ENCODE measurements at regions not wholly inside any gene's neighbourhood (a gene's known extent, or its start where the extent isn't known, plus 50 kb on each side); places are given as distances from the start of the nearest gene placed in this dataset.
"Not testable (repeated sequence)": the region's sequence is repeated elsewhere in the genome, so short reads cannot be mapped to it uniquely, and the experiment has no call there.

- DNase-seq: no peak
Observed at GRCh38 chr1:199574950-199575349, 452.6 kb upstream of the NR5A2 start.

- no peak for DNase-seq
Observed at GRCh38 chr1:199580300-199580699, 447.2 kb upstream of the NR5A2 start.

- DNase-seq: no peak
Observed at GRCh38 chr1:199585392-199585791, 442.1 kb upstream of the NR5A2 start.

GRCh38 chr1:199590708-199591107 is 436.8 kb upstream of the NR5A2 start:
- no peak for DNase-seq

GRCh38 chr1:199591468-199591867 is 436.0 kb upstream of the NR5A2 start:
- no peak for DNase-seq

GRCh38 chr1:199593475-199593874 is 434.0 kb upstream of the NR5A2 start:
- no peak for DNase-seq

- DNase-seq: not testable (repeated sequence)
Observed at GRCh38 chr1:199596448-199596847, 431.1 kb upstream of the NR5A2 start.

GRCh38 chr1:199597152-199597551 is 430.4 kb upstream of the NR5A2 start:
- no peak for DNase-seq

GRCh38 chr1:199608414-199608813 is 419.1 kb upstream of the NR5A2 start:
- no peak for DNase-seq

GRCh38 chr1:199612976-199613774 is 414.3 kb upstream of the NR5A2 start:
- no peak for DNase-seq

GRCh38 chr1:199616947-199617346 is 410.6 kb upstream of the NR5A2 start:
- no peak for DNase-seq

- DNase-seq: no peak
Observed at GRCh38 chr1:199619223-199619622, 408.3 kb upstream of the NR5A2 start.

- not testable (repeated sequence) for DNase-seq
Observed at GRCh38 chr1:199626228-199626627, 401.3 kb upstream of the NR5A2 start.

GRCh38 chr1:199629624-199630023 is 397.9 kb upstream of the NR5A2 start:
- no peak for DNase-seq

- no peak for DNase-seq
Observed at GRCh38 chr1:199639453-199639852, 388.1 kb upstream of the NR5A2 start.

- no peak for DNase-seq
Observed at GRCh38 chr1:199641531-199641930, 386.0 kb upstream of the NR5A2 start.

GRCh38 chr1:199644912-199645311 is 382.6 kb upstream of the NR5A2 start:
- DNase-seq: no peak

- no peak for DNase-seq
Observed at GRCh38 chr1:199646761-199647160, 380.7 kb upstream of the NR5A2 start.

GRCh38 chr1:199657449-199657848 is 370.1 kb upstream of the NR5A2 start:
- no peak for DNase-seq

- no peak for DNase-seq
Observed at GRCh38 chr1:199660071-199660470, 367.4 kb upstream of the NR5A2 start.

- DNase-seq: no peak
Observed at GRCh38 chr1:199665371-199665770, 362.1 kb upstream of the NR5A2 start.

GRCh38 chr1:199667089-199667488 is 360.4 kb upstream of the NR5A2 start:
- DNase-seq: no peak

- DNase-seq: no peak
Observed at GRCh38 chr1:199669916-199670315, 357.6 kb upstream of the NR5A2 start.

GRCh38 chr1:199671684-199672083 is 355.8 kb upstream of the NR5A2 start:
- DNase-seq: no peak

- DNase-seq: no peak
Observed at GRCh38 chr1:199675937-199676336, 351.6 kb upstream of the NR5A2 start.

Measured in NCI-H526 treated with DMSO at 0.1 percent for 48 hours (cell line).